ENCODE measurements at regions not wholly inside any gene's neighbourhood (a gene's known extent, or its start where the extent isn't known, plus 50 kb on each side); places are given as distances from the start of the nearest gene placed in this dataset.
"Not testable (repeated sequence)": the region's sequence is repeated elsewhere in the genome, so short reads cannot be mapped to it uniquely, and the experiment has no call there.

- intact Hi-C loops (cut with micrococcal nuclease): no loop called here
- Histone ChIP-seq H3K4me3 (no peak overlapping the region), H3K4me1 (no peaks in the 10 kb centered on the region), H3K27ac (replicated peaks) (no peak overlapping the region), H3K9me3 (replicated peaks) (no peaks in the 10 kb centered on the region), H3K27me3 (ENCODE audit: low read depth) (peaks cover 11% of the 10 kb centered on the region), H3K36me3 (no peaks in the 10 kb centered on the region)
- TF ChIP-seq CTCF (IDR thresholded peaks at IDR 0.05; ENCODE audit: borderline replicate concordance): no peak
- DNase-seq: no peak
Observed at GRCh38 chr2:223176970-223177369, 125.0 kb downstream of the KCNE4 start.

GRCh38 chr2:223180463-223180862 is 128.5 kb downstream of the KCNE4 start:
- intact Hi-C loops (cut with micrococcal nuclease): no loop called here
- H3K27ac ChIP-seq (replicated peaks): no peak overlapping the region

GRCh38 chr2:223181561-223181960 is 129.6 kb downstream of the KCNE4 start:
- DNase-seq: no peak
- no peaks in the 10 kb centered on the region for H3K4me1 ChIP-seq
- no peaks in the 10 kb centered on the region for H3K36me3 ChIP-seq
- H3K9me3 ChIP-seq (replicated peaks): no peaks in the 10 kb centered on the region
- no peak for TF ChIP-seq CTCF (IDR thresholded peaks at IDR 0.05; ENCODE audit: borderline replicate concordance)
- no peaks in the 10 kb centered on the region for H3K27me3 ChIP-seq (ENCODE audit: low read depth)
- no peak overlapping the region for H3K27ac ChIP-seq (replicated peaks)
- intact Hi-C loops (cut with micrococcal nuclease): no loop called here
- H3K4me3 ChIP-seq: no peak overlapping the region

More at GRCh38 chr2:223180463-223180862, 128.5 kb downstream of the KCNE4 start:
- Histone ChIP-seq H3K9me3 (replicated peaks) (no peaks in the 10 kb centered on the region), H3K4me3 (no peak overlapping the region), H3K4me1 (no peaks in the 10 kb centered on the region), H3K27me3 (ENCODE audit: low read depth) (peaks cover 5% of the 10 kb centered on the region), H3K36me3 (no peaks in the 10 kb centered on the region)
- no peak for DNase-seq
- no peak for TF ChIP-seq CTCF (IDR thresholded peaks at IDR 0.05; ENCODE audit: borderline replicate concordance)

- Histone ChIP-seq H3K36me3 (no peaks in the 10 kb centered on the region), H3K9me3 (replicated peaks) (no peaks in the 10 kb centered on the region), H3K27me3 (ENCODE audit: low read depth) (no peaks in the 10 kb centered on the region), H3K4me1 (no peaks in the 10 kb centered on the region), H3K4me3 (no peak overlapping the region), H3K27ac (replicated peaks) (no peak overlapping the region)
- no peak for TF ChIP-seq CTCF (IDR thresholded peaks at IDR 0.05; ENCODE audit: borderline replicate concordance)
- no peak for DNase-seq
- intact Hi-C loops (cut with micrococcal nuclease): no loop called here
Observed at GRCh38 chr2:223182356-223182755, 130.4 kb downstream of the KCNE4 start.

- Histone ChIP-seq H3K27me3 (ENCODE audit: low read depth) (no peaks in the 10 kb centered on the region), H3K27ac (replicated peaks) (no peak overlapping the region), H3K4me3 (no peak overlapping the region), H3K4me1 (no peaks in the 10 kb centered on the region), H3K36me3 (no peaks in the 10 kb centered on the region), H3K9me3 (replicated peaks) (no peaks in the 10 kb centered on the region)
- intact Hi-C loops (cut with micrococcal nuclease): no loop called here
- no peak for DNase-seq
- TF ChIP-seq CTCF (IDR thresholded peaks at IDR 0.05; ENCODE audit: borderline replicate concordance): no peak
Observed at GRCh38 chr2:223185638-223186037, 133.6 kb downstream of the KCNE4 start.

- no peaks in the 10 kb centered on the region for H3K27me3 ChIP-seq (ENCODE audit: low read depth)
- H3K36me3 ChIP-seq: no peaks in the 10 kb centered on the region
- no peak overlapping the region for H3K27ac ChIP-seq (replicated peaks)
- intact Hi-C loops (cut with micrococcal nuclease): no loop called here
- no peak overlapping the region for H3K4me3 ChIP-seq
- DNase-seq: no peak
- no peaks in the 10 kb centered on the region for H3K4me1 ChIP-seq
- TF ChIP-seq CTCF (IDR thresholded peaks at IDR 0.05; ENCODE audit: borderline replicate concordance): no peak
- H3K9me3 ChIP-seq (replicated peaks): no peaks in the 10 kb centered on the region
Observed at GRCh38 chr2:223187256-223187655, 135.3 kb downstream of the KCNE4 start.

GRCh38 chr2:223190561-223191206 is 138.7 kb downstream of the KCNE4 start:
- H3K4me1 ChIP-seq; intact Hi-C loops (cut with micrococcal nuclease): not testable (repeated sequence)

More at GRCh38 chr2:223190561-223191206, 138.7 kb downstream of the KCNE4 start:
- not testable (repeated sequence) for H3K4me3 ChIP-seq; DNase-seq; H3K27ac ChIP-seq (replicated peaks); H3K36me3 ChIP-seq; H3K27me3 ChIP-seq (ENCODE audit: low read depth); H3K9me3 ChIP-seq (replicated peaks)
